HG02610 (cell line): ENCODE measurements at regions not wholly inside any gene's neighbourhood (a gene's known extent, or its start where the extent isn't known, plus 50 kb on each side); places are given as distances from the start of the nearest gene placed in this dataset.
"Not testable (repeated sequence)": the region's sequence is repeated elsewhere in the genome, so short reads cannot be mapped to it uniquely, and the experiment has no call there.

ENCODE experiments used
- ATAC-seq: cut with Tn5 transposase; IDR thresholded peaks from one replicate; pipeline ENCODE4 v1.9.1; 2021; ENCODE audit warnings: mild to moderate bottlenecking, moderate library complexity; ENCODE audit not compliant: unreplicated experiment

GRCh38 chr3:125791021-125791420, 178.0 kb upstream of the ROPN1B start:
- ATAC-seq, result not testable (repeated sequence)

GRCh38 chr3:125810010-125810409, 159.0 kb upstream of the ROPN1B start:
- not testable (repeated sequence) for ATAC-seq

- not testable (repeated sequence) for ATAC-seq
Observed at GRCh38 chr3:125822175-125822574, 146.8 kb upstream of the ROPN1B start.

- not testable (repeated sequence) for ATAC-seq
Observed at GRCh38 chr3:125831005-125831750, 137.8 kb upstream of the ROPN1B start.

GRCh38 chr3:125835562-125835961, 133.4 kb upstream of the ROPN1B start:
- not testable (repeated sequence) for ATAC-seq

- ATAC-seq, result not testable (repeated sequence)
Observed at GRCh38 chr3:125836011-125836551, 132.9 kb upstream of the ROPN1B start.

GRCh38 chr3:125836786-125837185, 132.2 kb upstream of the ROPN1B start:
- ATAC-seq, result not testable (repeated sequence)

GRCh38 chr3:125838857-125839256, 130.1 kb upstream of the ROPN1B start:
- ATAC-seq, result not testable (repeated sequence)

- not testable (repeated sequence) for ATAC-seq
Observed at GRCh38 chr3:125840465-125840864, 128.5 kb upstream of the ROPN1B start.

- not testable (repeated sequence) for ATAC-seq
Observed at GRCh38 chr3:125847966-125848365, 121.0 kb upstream of the ROPN1B start.

GRCh38 chr3:125855006-125855405, 114.0 kb upstream of the ROPN1B start:
- ATAC-seq, result not testable (repeated sequence)

- not testable (repeated sequence) for ATAC-seq
Observed at GRCh38 chr3:125860547-125860946, 108.4 kb upstream of the ROPN1B start.

- not testable (repeated sequence) for ATAC-seq
Observed at GRCh38 chr3:125862841-125863254, 106.1 kb upstream of the ROPN1B start.

GRCh38 chr3:125864532-125864931, 104.4 kb upstream of the ROPN1B start:
- not testable (repeated sequence) for ATAC-seq

- ATAC-seq, result not testable (repeated sequence)
Observed at GRCh38 chr3:125886006-125886405, 83.0 kb upstream of the ROPN1B start.

GRCh38 chr3:125899181-125899580, 69.8 kb upstream of the ROPN1B start:
- not testable (repeated sequence) for ATAC-seq

- not testable (repeated sequence) for ATAC-seq
Observed at GRCh38 chr3:125901473-125901872, 67.5 kb upstream of the ROPN1B start.

- ATAC-seq, result not testable (repeated sequence)
Observed at GRCh38 chr3:125903780-125904455, 65.1 kb upstream of the ROPN1B start.

- ATAC-seq, result not testable (repeated sequence)
Observed at GRCh38 chr3:125907279-125907678, 61.7 kb upstream of the ROPN1B start.

GRCh38 chr3:125910851-125911250, 58.1 kb upstream of the ROPN1B start:
- ATAC-seq, result not testable (repeated sequence)

GRCh38 chr3:125914608-125915436, 54.2 kb upstream of the ROPN1B start:
- not testable (repeated sequence) for ATAC-seq
